ENCODE measurements at regions not wholly inside any gene's neighbourhood (a gene's known extent, or its start where the extent isn't known, plus 50 kb on each side); places are given as distances from the start of the nearest gene placed in this dataset.

GRCh38 chr14:87785897-87786296, 207.1 kb downstream of the GALC start:
- H3K4me3 Mint-ChIP-seq: no peak overlapping the region
- no peak overlapping the region for H3K27ac Mint-ChIP-seq
- no peaks in the 10 kb centered on the region for H3K4me1 Mint-ChIP-seq (ENCODE audit: low read depth)
- TF ChIP-seq, protein P1, sequence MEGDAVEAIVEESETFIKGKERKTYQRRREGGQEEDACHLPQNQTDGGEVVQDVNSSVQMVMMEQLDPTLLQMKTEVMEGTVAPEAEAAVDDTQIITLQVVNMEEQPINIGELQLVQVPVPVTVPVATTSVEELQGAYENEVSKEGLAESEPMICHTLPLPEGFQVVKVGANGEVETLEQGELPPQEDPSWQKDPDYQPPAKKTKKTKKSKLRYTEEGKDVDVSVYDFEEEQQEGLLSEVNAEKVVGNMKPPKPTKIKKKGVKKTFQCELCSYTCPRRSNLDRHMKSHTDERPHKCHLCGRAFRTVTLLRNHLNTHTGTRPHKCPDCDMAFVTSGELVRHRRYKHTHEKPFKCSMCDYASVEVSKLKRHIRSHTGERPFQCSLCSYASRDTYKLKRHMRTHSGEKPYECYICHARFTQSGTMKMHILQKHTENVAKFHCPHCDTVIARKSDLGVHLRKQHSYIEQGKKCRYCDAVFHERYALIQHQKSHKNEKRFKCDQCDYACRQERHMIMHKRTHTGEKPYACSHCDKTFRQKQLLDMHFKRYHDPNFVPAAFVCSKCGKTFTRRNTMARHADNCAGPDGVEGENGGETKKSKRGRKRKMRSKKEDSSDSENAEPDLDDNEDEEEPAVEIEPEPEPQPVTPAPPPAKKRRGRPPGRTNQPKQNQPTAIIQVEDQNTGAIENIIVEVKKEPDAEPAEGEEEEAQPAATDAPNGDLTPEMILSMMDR (IDR thresholded peaks at IDR 0.05): no peak
- DNase-seq: no peak
- H3K9me3 Mint-ChIP-seq: peaks cover 47% of the 10 kb centered on the region
- no peaks in the 10 kb centered on the region for H3K36me3 Mint-ChIP-seq (ENCODE audit: low read depth)
- no peaks in the 10 kb centered on the region for H3K27me3 Mint-ChIP-seq (ENCODE audit: insufficient read depth)

DNA sequence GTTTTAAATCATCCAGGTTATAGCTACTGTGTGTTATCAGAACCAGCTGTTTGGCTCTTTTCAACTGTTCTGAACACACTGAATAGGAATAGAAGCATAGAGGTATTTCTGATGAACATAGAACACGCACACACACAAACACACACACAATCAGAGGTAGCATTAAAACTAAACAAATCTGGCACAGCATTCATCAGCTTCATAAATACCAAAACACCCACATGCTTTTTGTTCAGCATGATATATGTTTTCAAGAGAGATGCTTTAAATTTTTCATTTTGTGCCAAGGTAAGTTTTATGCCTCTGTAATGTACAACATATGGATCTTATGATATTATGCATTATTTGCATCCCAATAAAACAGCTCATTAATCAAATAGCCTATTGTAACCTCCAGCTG, 208.6 kb downstream of the GALC start:
- peaks cover 48% of the 10 kb centered on the region for H3K9me3 Mint-ChIP-seq
- H3K4me3 Mint-ChIP-seq: no peak overlapping the region
- no peaks in the 10 kb centered on the region for H3K36me3 Mint-ChIP-seq (ENCODE audit: low read depth)
- TF ChIP-seq, protein P1 (IDR thresholded peaks at IDR 0.05): no peak
- H3K27ac Mint-ChIP-seq: no peak overlapping the region
- no peaks in the 10 kb centered on the region for H3K4me1 Mint-ChIP-seq (ENCODE audit: low read depth)
- no peak for DNase-seq
- no peaks in the 10 kb centered on the region for H3K27me3 Mint-ChIP-seq (ENCODE audit: insufficient read depth)

- DNase-seq: no peak
- Mint-ChIP-seq H3K36me3 (ENCODE audit: low read depth) (no peaks in the 10 kb centered on the region), H3K4me3 (no peak overlapping the region), H3K4me1 (ENCODE audit: low read depth) (no peaks in the 10 kb centered on the region), H3K27me3 (ENCODE audit: insufficient read depth) (no peaks in the 10 kb centered on the region), H3K27ac (no peak overlapping the region), H3K9me3 (peaks cover 53% of the 10 kb centered on the region)
- TF ChIP-seq, protein P1 (IDR thresholded peaks at IDR 0.05): no peak
These were observed 209.9 kb downstream of the GALC start for GRCh38 chr14:87783071-87783470.

DNA sequence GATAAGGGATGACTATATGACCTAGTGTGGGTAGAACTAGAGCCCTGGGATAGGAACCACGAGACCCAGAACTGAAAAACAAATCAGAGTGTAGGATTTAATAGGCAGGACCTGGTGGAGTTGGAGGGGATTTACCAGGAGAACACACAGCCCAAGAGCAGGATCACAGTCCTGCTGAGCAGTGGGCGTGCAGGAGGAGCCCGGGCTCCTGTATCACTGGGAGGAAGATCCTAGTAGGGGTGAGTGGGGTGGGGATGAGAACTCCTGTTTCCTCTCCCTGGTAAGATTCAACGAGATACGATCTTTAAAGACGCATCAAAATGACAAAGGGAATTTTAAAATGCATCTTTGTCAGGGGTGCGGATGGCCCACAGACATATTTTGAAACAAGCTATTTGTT, 220.1 kb downstream of the GALC start:
- Mint-ChIP-seq H3K4me1 (ENCODE audit: low read depth) (no peaks in the 10 kb centered on the region), H3K9me3 (peaks cover 45% of the 10 kb centered on the region), H3K36me3 (ENCODE audit: low read depth) (0 out of 2 replicates have a peak, but pooled peaks cover 6% of the 10 kb centered on the region), H3K27ac (no peak overlapping the region), H3K27me3 (ENCODE audit: insufficient read depth) (no peaks in the 10 kb centered on the region), H3K4me3 (no peak overlapping the region)
- no peak for DNase-seq
- TF ChIP-seq, protein P1 (IDR thresholded peaks at IDR 0.05): no peak

GRCh38 chr14:87767567-87767901, 225.4 kb downstream of the GALC start:
- no peak overlapping the region for H3K27ac Mint-ChIP-seq
- no peak for DNase-seq
- H3K36me3 Mint-ChIP-seq (ENCODE audit: low read depth): 0 out of 2 replicates have a peak, but pooled peaks cover 6% of the 10 kb centered on the region
- no peaks in the 10 kb centered on the region for H3K4me1 Mint-ChIP-seq (ENCODE audit: low read depth)
- H3K27me3 Mint-ChIP-seq (ENCODE audit: insufficient read depth): no peaks in the 10 kb centered on the region
- H3K4me3 Mint-ChIP-seq: no peak overlapping the region
- H3K9me3 Mint-ChIP-seq: peaks cover 80% of the 10 kb centered on the region
- TF ChIP-seq, protein P1 (IDR thresholded peaks at IDR 0.05): no peak

- H3K36me3 Mint-ChIP-seq (ENCODE audit: low read depth): peaks cover 16% of the 10 kb centered on the region; the same call in 1 of the 2 replicates
- no peaks in the 10 kb centered on the region for H3K4me1 Mint-ChIP-seq (ENCODE audit: low read depth)
- H3K4me3 Mint-ChIP-seq: no peak overlapping the region
- TF ChIP-seq, protein P1 (IDR thresholded peaks at IDR 0.05): no peak
- H3K27me3 Mint-ChIP-seq (ENCODE audit: insufficient read depth): peaks cover 2% of the 10 kb centered on the region
- no peak for DNase-seq
- H3K9me3 Mint-ChIP-seq: peaks cover 66% of the 10 kb centered on the region
- no peak overlapping the region for H3K27ac Mint-ChIP-seq
These were observed 234.1 kb downstream of the GALC start for GRCh38 chr14:87758876-87759275.
